Peyer's patch (tissue), 4 donors: ENCODE measurements at regions not wholly inside any gene's neighbourhood (a gene's known extent, or its start where the extent isn't known, plus 50 kb on each side); places are given as distances from the start of the nearest gene placed in this dataset.

Experiments
- DNase-seq, 3 donors: peaks; one replicate each; pipeline ENCODE4 v3.0.0-alpha.2; 2017 to 2019
- H3K27ac ChIP-seq, 4 donors: fragments of 200-600 bp; sonication (generic); one replicate each; pipeline ENCODE4 v1.5.1; 2016 to 2019
- H3K27me3 ChIP-seq, 2 donors: fragments of 200-600 bp; sonication (generic); one replicate each; pipeline ENCODE4 v1.5.1; 2019
- H3K36me3 ChIP-seq, 3 donors: fragments of 200-600 bp; sonication (generic); one replicate each; pipeline ENCODE4 v1.5.1; 2016 to 2019
- H3K4me1 ChIP-seq, 4 donors: fragments of 200-600 bp; sonication (generic); one replicate each; pipeline ENCODE4 v1.5.1; 2016 to 2019
- H3K4me3 ChIP-seq, 4 donors: fragments of 200-600 bp; sonication (generic); 1 replicate in 3 of 4; 2 replicates in 1 of 4; pipeline ENCODE4 v1.5.1; 2016 to 2019; ENCODE audit warnings: mild to moderate bottlenecking in 1 of 4
- H3K9me3 ChIP-seq, 4 donors: fragments of 200-600 bp; sonication (generic); one replicate each; pipeline ENCODE4 v1.5.1; 2016 to 2019; ENCODE audit warnings: mild to moderate bottlenecking in 1 of 4
- POLR2A ChIP-seq, 2 donors: fragments of 450-650 bp; IDR thresholded peaks; one replicate each; pipeline ENCODE4 v1.5.1; 2017; ENCODE audit warnings: antibody characterized with exemption in 2 of 2, mild to moderate bottlenecking in 2 of 2, moderate library complexity in 2 of 2
- TF ChIP-seq, protein P1 (sequence below), 6 experiments: fragments of 450-650 bp in 4 of 6; fragments of 200-600 bp in 2 of 6; sonication (generic) in 1 of 6; IDR thresholded peaks; one replicate each; pipeline ENCODE4 v1.5.1; 2017 to 2019; ENCODE audit warnings: antibody characterized with exemption in 6 of 6, mild to moderate bottlenecking in 3 of 6, moderate library complexity in 1 of 6

DNA sequence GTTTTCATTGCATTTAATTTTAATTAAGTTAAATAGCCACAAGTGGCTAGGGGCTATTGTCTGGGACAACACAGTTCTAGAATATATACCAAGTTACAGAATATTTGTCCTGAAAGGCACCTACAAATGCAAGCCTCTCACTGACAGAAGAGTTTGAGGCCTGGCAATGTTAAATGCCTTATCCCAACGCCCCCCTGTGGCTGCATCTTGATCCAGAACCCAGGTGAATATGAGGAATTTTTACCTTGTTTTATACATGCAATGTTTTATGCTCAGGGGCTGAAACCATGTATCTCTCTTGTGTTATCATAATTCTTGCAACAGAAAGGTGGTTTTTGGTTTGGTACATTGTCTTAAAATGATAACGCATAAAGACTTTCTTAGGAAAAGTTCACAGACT, 71.8 kb upstream of the SEC11C start:
- no peak overlapping the region for H3K4me3 ChIP-seq
- H3K36me3 ChIP-seq: no peaks in the 10 kb centered on the region
- no peak overlapping the region for H3K27ac ChIP-seq
- TF ChIP-seq, protein P1, sequence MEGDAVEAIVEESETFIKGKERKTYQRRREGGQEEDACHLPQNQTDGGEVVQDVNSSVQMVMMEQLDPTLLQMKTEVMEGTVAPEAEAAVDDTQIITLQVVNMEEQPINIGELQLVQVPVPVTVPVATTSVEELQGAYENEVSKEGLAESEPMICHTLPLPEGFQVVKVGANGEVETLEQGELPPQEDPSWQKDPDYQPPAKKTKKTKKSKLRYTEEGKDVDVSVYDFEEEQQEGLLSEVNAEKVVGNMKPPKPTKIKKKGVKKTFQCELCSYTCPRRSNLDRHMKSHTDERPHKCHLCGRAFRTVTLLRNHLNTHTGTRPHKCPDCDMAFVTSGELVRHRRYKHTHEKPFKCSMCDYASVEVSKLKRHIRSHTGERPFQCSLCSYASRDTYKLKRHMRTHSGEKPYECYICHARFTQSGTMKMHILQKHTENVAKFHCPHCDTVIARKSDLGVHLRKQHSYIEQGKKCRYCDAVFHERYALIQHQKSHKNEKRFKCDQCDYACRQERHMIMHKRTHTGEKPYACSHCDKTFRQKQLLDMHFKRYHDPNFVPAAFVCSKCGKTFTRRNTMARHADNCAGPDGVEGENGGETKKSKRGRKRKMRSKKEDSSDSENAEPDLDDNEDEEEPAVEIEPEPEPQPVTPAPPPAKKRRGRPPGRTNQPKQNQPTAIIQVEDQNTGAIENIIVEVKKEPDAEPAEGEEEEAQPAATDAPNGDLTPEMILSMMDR (IDR thresholded peaks at IDR 0.05): peak in 3 of 6 experiments; percentile 20 to 31 (median 21)
- TF ChIP-seq POLR2A (IDR thresholded peaks at IDR 0.05): no peak
- no peaks in the 10 kb centered on the region for H3K4me1 ChIP-seq
- DNase-seq: peak in 2 of 3 donors; percentile 31 to 54
- H3K27me3 ChIP-seq: no peaks in the 10 kb centered on the region
- H3K9me3 ChIP-seq: no peaks in the 10 kb centered on the region

DNA sequence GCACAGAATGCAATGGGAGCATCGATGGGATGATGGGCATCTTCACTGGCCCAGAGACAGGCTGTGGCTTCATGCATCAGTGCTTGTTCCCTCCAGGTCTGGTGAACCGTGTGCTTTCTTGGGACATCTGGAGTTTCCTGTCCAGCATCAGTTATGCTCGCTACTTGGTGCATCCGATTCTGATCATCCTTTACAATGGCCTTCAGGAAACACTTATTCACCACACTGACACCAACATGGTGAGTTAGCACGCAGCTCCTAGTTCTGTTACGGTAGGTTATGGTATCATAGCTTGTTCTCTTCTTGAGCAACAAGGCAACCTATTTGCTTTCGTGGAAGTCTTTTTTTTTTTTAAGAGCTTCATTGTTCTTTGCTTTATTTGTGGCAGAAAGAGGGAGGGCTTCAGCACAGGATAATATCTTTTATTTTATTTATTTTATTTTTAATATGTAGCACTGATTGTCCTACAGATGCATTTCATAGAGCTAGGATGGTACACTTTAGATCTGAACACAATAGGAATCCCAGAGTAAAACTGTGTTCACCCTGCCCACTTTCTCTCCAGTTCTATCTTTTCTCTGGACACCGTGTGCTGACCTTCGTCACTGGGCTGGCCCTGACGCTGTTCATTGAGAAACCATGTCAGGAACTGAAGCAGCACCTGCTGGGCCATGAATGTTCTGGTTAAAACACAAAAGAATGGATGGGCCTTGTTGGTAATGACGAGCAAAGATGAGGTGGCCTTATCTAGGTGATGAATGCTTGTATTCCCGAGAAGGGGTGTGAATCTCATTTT, 71.2 kb upstream of the SEC11C start:
- no peak overlapping the region for H3K27ac ChIP-seq
- no peak overlapping the region for H3K4me3 ChIP-seq
- H3K27me3 ChIP-seq: no peaks in the 10 kb centered on the region
- H3K4me1 ChIP-seq: no peaks in the 10 kb centered on the region
- no peaks in the 10 kb centered on the region for H3K9me3 ChIP-seq
- TF ChIP-seq POLR2A (IDR thresholded peaks at IDR 0.05): no peak
- TF ChIP-seq, protein P1 (IDR thresholded peaks at IDR 0.05): no peak
- no peak for DNase-seq
- no peaks in the 10 kb centered on the region for H3K36me3 ChIP-seq

DNA sequence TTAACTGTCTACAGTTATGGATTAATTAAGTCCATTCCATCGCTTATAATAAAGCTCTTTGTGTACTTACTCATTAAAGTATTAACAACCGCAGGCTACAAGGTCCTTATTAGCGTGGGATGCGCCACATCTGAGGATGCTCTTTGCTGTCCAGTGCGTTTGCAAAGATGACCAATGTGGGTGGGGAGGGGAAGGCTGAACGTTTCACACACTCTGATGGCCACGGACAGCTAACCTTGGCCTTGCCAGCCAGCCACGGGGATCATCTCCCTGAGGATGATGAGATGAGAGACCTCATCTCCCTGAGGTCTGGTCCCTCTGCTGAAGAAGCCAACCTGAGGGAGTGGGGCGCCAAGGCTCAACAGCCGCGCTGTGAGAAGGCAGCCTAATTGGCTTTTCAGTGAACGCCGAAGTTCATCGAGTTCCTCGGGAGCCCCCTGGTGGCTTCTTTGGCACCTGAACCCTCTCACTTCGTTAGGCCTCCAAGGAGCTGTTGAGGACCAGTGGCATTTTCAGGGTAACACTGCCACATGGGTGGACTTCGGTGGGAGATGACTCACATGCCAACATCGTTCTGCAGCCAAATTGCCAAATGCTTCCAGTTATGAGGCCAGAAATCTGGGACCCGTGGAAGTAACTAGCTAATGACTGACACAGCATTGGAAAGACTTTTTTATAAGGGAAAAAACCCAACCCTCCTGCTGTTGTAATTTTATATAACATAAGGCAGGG, 69.3 kb upstream of the SEC11C start:
- no peak overlapping the region for H3K27ac ChIP-seq
- TF ChIP-seq, protein P1 (IDR thresholded peaks at IDR 0.05): peak; percentile 50 to 82 (median 76)
- no peak for TF ChIP-seq POLR2A (IDR thresholded peaks at IDR 0.05)
- no peaks in the 10 kb centered on the region for H3K36me3 ChIP-seq
- H3K9me3 ChIP-seq: no peaks in the 10 kb centered on the region
- H3K4me1 ChIP-seq: no peaks in the 10 kb centered on the region
- DNase-seq: peak; percentile 78 to 95 (median 82)
- no peaks in the 10 kb centered on the region for H3K27me3 ChIP-seq
- no peak overlapping the region for H3K4me3 ChIP-seq

DNA sequence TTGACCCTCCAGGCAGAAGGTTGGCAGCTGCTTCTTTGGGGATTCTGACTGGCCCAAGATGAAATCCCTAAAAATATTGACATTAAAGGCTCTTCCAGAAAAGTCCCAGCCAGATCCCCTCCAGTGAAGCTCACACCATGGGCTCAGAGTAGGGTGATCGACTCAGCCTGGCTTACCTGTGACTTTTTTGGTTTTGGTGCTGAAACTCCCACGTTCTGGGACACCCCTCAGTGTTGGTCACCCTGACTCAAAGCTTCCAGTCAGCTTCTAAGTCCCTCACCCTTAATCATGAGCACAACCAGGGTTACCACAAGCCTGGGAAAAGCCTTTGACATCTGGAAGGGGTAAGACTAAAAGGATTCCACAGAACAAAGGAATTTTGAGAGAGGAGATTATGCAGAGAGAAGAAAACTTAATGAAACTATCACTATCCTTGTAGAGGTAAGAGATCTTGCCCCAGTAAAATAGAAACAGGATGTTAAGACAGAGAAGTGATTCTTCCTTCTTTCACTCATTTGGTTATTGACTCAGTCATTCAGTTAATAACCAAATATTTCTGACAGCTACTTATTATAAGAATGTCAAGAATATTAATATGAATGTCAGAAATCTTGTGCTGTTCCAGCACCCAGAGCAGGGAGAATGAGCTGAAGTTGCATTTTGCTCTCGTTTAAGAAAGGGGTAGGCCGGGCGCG, 66.8 kb upstream of the SEC11C start:
- H3K4me3 ChIP-seq: no peak overlapping the region
- no peak for DNase-seq
- TF ChIP-seq POLR2A (IDR thresholded peaks at IDR 0.05): no peak
- TF ChIP-seq, protein P1 (IDR thresholded peaks at IDR 0.05): no peak
- no peaks in the 10 kb centered on the region for H3K9me3 ChIP-seq
- H3K36me3 ChIP-seq: no peaks in the 10 kb centered on the region
- H3K27ac ChIP-seq: no peak overlapping the region
- H3K4me1 ChIP-seq: no peaks in the 10 kb centered on the region
- no peaks in the 10 kb centered on the region for H3K27me3 ChIP-seq

DNA sequence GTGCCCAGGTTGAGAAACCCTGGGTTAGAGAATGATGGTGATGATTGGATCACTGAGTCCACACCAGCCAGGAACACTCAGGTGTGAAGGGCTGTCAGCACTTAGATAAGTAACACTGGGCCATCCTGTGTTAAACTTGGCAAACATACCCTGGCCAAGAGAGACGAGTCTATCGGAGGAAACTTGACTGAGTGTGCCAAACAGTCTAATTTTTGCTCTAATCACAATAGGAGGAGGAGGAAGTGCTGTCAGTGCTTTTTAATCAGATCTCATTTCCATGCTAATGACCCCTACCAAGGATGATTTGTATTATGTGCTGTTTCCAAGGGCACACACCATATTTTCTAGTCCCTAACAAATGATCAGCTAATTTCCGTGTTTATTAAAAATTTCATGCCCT, 63.8 kb upstream of the SEC11C start:
- no peaks in the 10 kb centered on the region for H3K36me3 ChIP-seq
- no peak overlapping the region for H3K4me3 ChIP-seq
- H3K27ac ChIP-seq: no peak overlapping the region
- DNase-seq: no peak
- TF ChIP-seq POLR2A (IDR thresholded peaks at IDR 0.05): no peak
- TF ChIP-seq, protein P1 (IDR thresholded peaks at IDR 0.05): no peak
- H3K27me3 ChIP-seq: no peaks in the 10 kb centered on the region
- H3K9me3 ChIP-seq: no peaks in the 10 kb centered on the region
- H3K4me1 ChIP-seq: no peaks in the 10 kb centered on the region
